ENCODE measurements at regions not wholly inside any gene's neighbourhood (a gene's known extent, or its start where the extent isn't known, plus 50 kb on each side); places are given as distances from the start of the nearest gene placed in this dataset.
"Not testable (repeated sequence)": the region's sequence is repeated elsewhere in the genome, so short reads cannot be mapped to it uniquely, and the experiment has no call there.

- no peak for FAIRE-seq
Measured at GRCh38 chr20:61065853-61066252, 186.2 kb upstream of the CDH4 start.

- no peak for FAIRE-seq
Measured at GRCh38 chr20:61066526-61066925, 185.5 kb upstream of the CDH4 start.

GRCh38 chr20:61067221-61067620 lies 184.8 kb upstream of the CDH4 start:
- FAIRE-seq = no peak

GRCh38 chr20:61072398-61072797 lies 179.7 kb upstream of the CDH4 start:
- FAIRE-seq = no peak

- FAIRE-seq = no peak
Measured at GRCh38 chr20:61073376-61073775, 178.7 kb upstream of the CDH4 start.

GRCh38 chr20:61082720-61083119 lies 169.3 kb upstream of the CDH4 start:
- FAIRE-seq = no peak

- FAIRE-seq = no peak
Measured at GRCh38 chr20:61083431-61083830, 168.6 kb upstream of the CDH4 start.

GRCh38 chr20:61086031-61086430 lies 166.0 kb upstream of the CDH4 start:
- no peak for FAIRE-seq

- FAIRE-seq = no peak
Measured at GRCh38 chr20:61090541-61090940, 161.5 kb upstream of the CDH4 start.

- FAIRE-seq = no peak
Measured at GRCh38 chr20:61092251-61092650, 159.8 kb upstream of the CDH4 start.

- FAIRE-seq = no peak
Measured at GRCh38 chr20:61094581-61094980, 157.5 kb upstream of the CDH4 start.

- no peak for FAIRE-seq
Measured at GRCh38 chr20:61096463-61096862, 155.6 kb upstream of the CDH4 start.

GRCh38 chr20:61099806-61100205 lies 152.3 kb upstream of the CDH4 start:
- no peak for FAIRE-seq

- FAIRE-seq = no peak
Measured at GRCh38 chr20:61100489-61100888, 151.6 kb upstream of the CDH4 start.

GRCh38 chr20:61101321-61101720 lies 150.7 kb upstream of the CDH4 start:
- FAIRE-seq = not testable (repeated sequence)

GRCh38 chr20:61104232-61104631 lies 147.8 kb upstream of the CDH4 start:
- no peak for FAIRE-seq

GRCh38 chr20:61105395-61105794 lies 146.7 kb upstream of the CDH4 start:
- FAIRE-seq = no peak

- FAIRE-seq = no peak
Measured at GRCh38 chr20:61106438-61106837, 145.6 kb upstream of the CDH4 start.

GRCh38 chr20:61109221-61109805 lies 142.7 kb upstream of the CDH4 start:
- FAIRE-seq = no peak

GRCh38 chr20:61112515-61112914 lies 139.5 kb upstream of the CDH4 start:
- no peak for FAIRE-seq

GRCh38 chr20:61113731-61114130 lies 138.3 kb upstream of the CDH4 start:
- no peak for FAIRE-seq

- no peak for FAIRE-seq
Measured at GRCh38 chr20:61114493-61115175, 137.4 kb upstream of the CDH4 start.

GRCh38 chr20:61115364-61116065 lies 136.5 kb upstream of the CDH4 start:
- no peak for FAIRE-seq

- FAIRE-seq = no peak
Measured at GRCh38 chr20:61117725-61118124, 134.3 kb upstream of the CDH4 start.

Data from G401.6 (cell line).